MM.1S (cell line): ENCODE measurements at regions not wholly inside any gene's neighbourhood (a gene's known extent, or its start where the extent isn't known, plus 50 kb on each side); places are given as distances from the start of the nearest gene placed in this dataset.

Experiments used
- DNase-seq: peaks from one replicate; pipeline ENCODE4 v3.0.0-alpha.2; 2015
- H2AFZ ChIP-seq: fragments of 300-600 bp; sonication (generic); 2 replicates; pipeline ENCODE4 v1.6.0; 2016; ENCODE audit warnings: antibody characterized with exemption, low read length
- H3F3A ChIP-seq: fragments of 300-600 bp; sonication (generic); 2 replicates; pipeline ENCODE4 v1.6.1; 2016; ENCODE audit warnings: mild to moderate bottlenecking, antibody characterized with exemption, low read length, moderate library complexity, mixed read lengths; ENCODE audit not compliant: insufficient read depth
- H3K27ac ChIP-seq: fragments of 300-600 bp; sonication (generic); 2 replicates; pipeline ENCODE4 v1.5.1; 2016; ENCODE audit warnings: mild to moderate bottlenecking, low read length
- H3K27me3 ChIP-seq: fragments of 300-600 bp; sonication (generic); replicated peaks from 2 replicates; pipeline ENCODE4 v1.6.0; 2016; ENCODE audit warnings: low read length; ENCODE audit not compliant: insufficient read depth
- H3K36me3 ChIP-seq: fragments of 300-600 bp; sonication (generic); replicated peaks from 2 replicates; pipeline ENCODE4 v1.6.1; 2016; ENCODE audit warnings: mild to moderate bottlenecking, low read length, mixed read lengths; ENCODE audit not compliant: insufficient read depth
- H3K4me1 ChIP-seq: fragments of 300-600 bp; sonication (generic); 2 replicates; pipeline ENCODE4 v1.6.1; 2016; ENCODE audit warnings: low read length, mixed read lengths
- H3K4me2 ChIP-seq: fragments of 300-600 bp; sonication (generic); 2 replicates; pipeline ENCODE4 v1.6.0; 2016; ENCODE audit warnings: low read depth, low read length
- H3K4me3 ChIP-seq: fragments of 300-600 bp; sonication (generic); 2 replicates; pipeline ENCODE4 v1.5.1; 2016; ENCODE audit warnings: low read length, mixed read lengths
- H3K79me2 ChIP-seq: fragments of 300-600 bp; sonication (generic); 2 replicates; pipeline ENCODE4 v1.6.1; 2016; ENCODE audit warnings: mixed run types, low read length, mixed read lengths
- H3K9ac ChIP-seq: fragments of 300-600 bp; sonication (generic); 2 replicates; pipeline ENCODE4 v1.6.1; 2016; ENCODE audit warnings: low read length, mixed read lengths
- H3K9me2 ChIP-seq: fragments of 300-600 bp; sonication (generic); replicated peaks from 2 replicates; pipeline ENCODE4 v1.6.1; 2016; ENCODE audit warnings: mild to moderate bottlenecking, low read length, mixed read lengths; ENCODE audit not compliant: insufficient read depth
- H3K9me3 ChIP-seq: fragments of 300-600 bp; sonication (generic); replicated peaks from 2 replicates; pipeline ENCODE4 v1.6.1; 2016; ENCODE audit warnings: mild to moderate bottlenecking, low read length, mixed read lengths; ENCODE audit not compliant: insufficient read depth
- H4K20me1 ChIP-seq: fragments of 300-600 bp; sonication (generic); 2 replicates; pipeline ENCODE4 v1.6.1; 2016; ENCODE audit warnings: mild to moderate bottlenecking, low read length, moderate library complexity, mixed read lengths; ENCODE audit not compliant: insufficient read depth
- EZH2 ChIP-seq: fragments of 300-600 bp; sonication (generic); optimal IDR thresholded peaks from 2 replicates; pipeline ENCODE3; 2017; ENCODE audit warnings: low read depth, mild to moderate bottlenecking, antibody characterized with exemption, low read length, mixed read lengths
- EZH2phosphoT487 ChIP-seq: fragments of 300-600 bp; sonication (generic); IDR thresholded peaks from 2 replicates; pipeline ENCODE4 v1.6.1; 2018; ENCODE audit warnings: antibody characterized with exemption, low read length
- TF ChIP-seq, protein P1 (sequence below): fragments of 300-600 bp; sonication (generic); IDR thresholded peaks from 2 replicates; pipeline ENCODE4 v1.5.1; 2016; ENCODE audit warnings: antibody characterized with exemption, low read length, mixed read lengths

DNA sequence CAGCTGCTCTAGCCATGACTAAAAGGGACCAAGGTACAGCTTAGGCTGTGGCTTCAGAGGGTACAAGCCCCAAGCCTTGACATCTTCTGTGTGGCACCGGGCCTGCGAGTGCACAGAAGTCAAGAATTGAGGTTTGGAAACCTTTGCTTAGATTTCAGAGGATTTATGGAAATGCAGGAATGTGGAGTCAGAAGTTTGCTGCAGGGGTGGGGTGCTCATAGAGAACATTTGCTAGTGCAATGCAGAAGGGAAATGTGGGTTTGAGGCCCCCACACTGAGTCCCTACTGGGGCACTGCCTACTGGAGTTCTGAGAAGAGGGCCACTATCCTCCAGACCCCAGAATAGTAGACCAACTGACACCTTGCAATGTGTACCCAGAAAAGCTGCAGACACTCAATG, 624.9 kb upstream of the FTMT start:
- Histone ChIP-seq H3K9me2 (no peaks in the 10 kb centered on the region), H4K20me1 (no peaks in the 10 kb centered on the region), H3K36me3 (no peaks in the 10 kb centered on the region), H3K27me3 (no peaks in the 10 kb centered on the region), H3K4me3 (no peak overlapping the region), H3K79me2 (no peaks in the 10 kb centered on the region), H3K4me1 (no peaks in the 10 kb centered on the region), H3K9ac (no peak overlapping the region), H3K9me3 (no peaks in the 10 kb centered on the region), H3F3A (no peaks in the 10 kb centered on the region), H2AFZ (no peak overlapping the region), H3K4me2 (no peak overlapping the region), H3K27ac (no peak overlapping the region)
- DNase-seq, result no peak
- TF ChIP-seq, protein P1, sequence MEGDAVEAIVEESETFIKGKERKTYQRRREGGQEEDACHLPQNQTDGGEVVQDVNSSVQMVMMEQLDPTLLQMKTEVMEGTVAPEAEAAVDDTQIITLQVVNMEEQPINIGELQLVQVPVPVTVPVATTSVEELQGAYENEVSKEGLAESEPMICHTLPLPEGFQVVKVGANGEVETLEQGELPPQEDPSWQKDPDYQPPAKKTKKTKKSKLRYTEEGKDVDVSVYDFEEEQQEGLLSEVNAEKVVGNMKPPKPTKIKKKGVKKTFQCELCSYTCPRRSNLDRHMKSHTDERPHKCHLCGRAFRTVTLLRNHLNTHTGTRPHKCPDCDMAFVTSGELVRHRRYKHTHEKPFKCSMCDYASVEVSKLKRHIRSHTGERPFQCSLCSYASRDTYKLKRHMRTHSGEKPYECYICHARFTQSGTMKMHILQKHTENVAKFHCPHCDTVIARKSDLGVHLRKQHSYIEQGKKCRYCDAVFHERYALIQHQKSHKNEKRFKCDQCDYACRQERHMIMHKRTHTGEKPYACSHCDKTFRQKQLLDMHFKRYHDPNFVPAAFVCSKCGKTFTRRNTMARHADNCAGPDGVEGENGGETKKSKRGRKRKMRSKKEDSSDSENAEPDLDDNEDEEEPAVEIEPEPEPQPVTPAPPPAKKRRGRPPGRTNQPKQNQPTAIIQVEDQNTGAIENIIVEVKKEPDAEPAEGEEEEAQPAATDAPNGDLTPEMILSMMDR, result no peak
- TF ChIP-seq EZH2phosphoT487 (no peak), EZH2 (no peak)

DNA sequence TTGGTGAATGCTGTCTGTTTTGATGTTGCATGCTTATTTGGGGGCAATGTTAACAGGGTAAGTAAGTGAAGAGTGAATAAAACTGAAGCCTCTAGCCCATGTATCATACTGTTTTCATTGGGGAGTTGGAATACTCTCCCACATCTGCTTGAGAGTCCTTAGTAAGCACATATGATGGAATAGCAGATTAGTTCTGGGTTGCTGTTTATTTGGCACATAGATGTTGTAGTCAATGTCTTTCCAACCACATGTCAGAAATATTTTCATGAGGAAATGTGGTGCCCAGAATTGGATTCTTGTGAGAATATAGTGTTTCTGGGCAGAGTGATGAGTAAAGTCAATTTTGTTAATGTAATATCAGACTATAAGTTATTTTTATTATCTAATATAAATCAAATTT, 611.7 kb upstream of the FTMT start:
- Histone ChIP-seq H2AFZ (no peak overlapping the region), H3K4me2 (no peak overlapping the region), H3K9ac (no peak overlapping the region), H3K36me3 (no peaks in the 10 kb centered on the region), H4K20me1 (no peaks in the 10 kb centered on the region), H3K27ac (no peak overlapping the region), H3K27me3 (no peaks in the 10 kb centered on the region), H3F3A (no peaks in the 10 kb centered on the region), H3K9me3 (no peaks in the 10 kb centered on the region), H3K79me2 (no peaks in the 10 kb centered on the region), H3K9me2 (no peaks in the 10 kb centered on the region), H3K4me3 (no peak overlapping the region), H3K4me1 (no peaks in the 10 kb centered on the region)
- DNase-seq, result no peak
- TF ChIP-seq, protein P1, result no peak
- TF ChIP-seq EZH2phosphoT487 (no peak), EZH2 (no peak)

DNA sequence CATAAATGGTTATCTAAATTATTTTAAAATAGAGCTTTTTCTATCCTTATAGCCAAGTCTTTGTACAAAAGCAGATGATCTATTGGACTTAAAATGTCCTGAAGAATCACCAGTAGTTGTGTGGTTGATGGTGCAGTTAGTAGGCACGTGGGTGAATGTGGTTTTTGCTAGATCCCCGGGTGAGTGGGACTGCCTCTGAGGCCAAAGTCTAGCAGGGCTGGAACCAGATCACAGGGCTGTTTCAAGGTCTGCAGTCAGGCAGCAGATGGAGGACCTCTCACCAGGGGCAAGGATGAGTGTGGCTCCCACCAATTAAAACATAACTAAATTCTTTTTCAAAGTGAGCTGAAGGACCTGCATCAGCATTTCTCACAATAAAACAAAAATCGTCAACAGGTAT, 604.7 kb upstream of the FTMT start:
- TF ChIP-seq EZH2 (no peak), EZH2phosphoT487 (no peak)
- TF ChIP-seq, protein P1, result no peak
- H3K27me3 ChIP-seq, result no peaks in the 10 kb centered on the region
- no peak overlapping the region for H3K4me2 ChIP-seq
- no peaks in the 10 kb centered on the region for H3K9me3 ChIP-seq
- H3K9me2 ChIP-seq, result no peaks in the 10 kb centered on the region
- H2AFZ ChIP-seq, result no peak overlapping the region
- no peak for DNase-seq
- no peaks in the 10 kb centered on the region for H3K4me1 ChIP-seq
- no peaks in the 10 kb centered on the region for H3F3A ChIP-seq
- H3K36me3 ChIP-seq, result no peaks in the 10 kb centered on the region
- H3K4me3 ChIP-seq, result no peak overlapping the region
- no peaks in the 10 kb centered on the region for H3K79me2 ChIP-seq
- H3K27ac ChIP-seq, result no peak overlapping the region
- H4K20me1 ChIP-seq, result no peaks in the 10 kb centered on the region
- no peak overlapping the region for H3K9ac ChIP-seq
